Neural cell (in vitro differentiated cells): ENCODE measurements at regions not wholly inside any gene's neighbourhood (a gene's known extent, or its start where the extent isn't known, plus 50 kb on each side); places are given as distances from the start of the nearest gene placed in this dataset.

Experiments used
- CTCF ChIP-seq: fragments of 450-650 bp; IDR thresholded peaks from 2 replicates; pipeline ENCODE4 v1.5.1; 2014; ENCODE audit warnings: antibody characterized with exemption, mild to moderate bottlenecking, moderate library complexity; ENCODE audit not compliant: poor library complexity, severe bottlenecking
- EP300 ChIP-seq: fragments of 450-650 bp; conservative IDR thresholded peaks from 2 replicates; pipeline ENCODE4 v1.6.1; 2014; ENCODE audit warnings: antibody characterized with exemption, mild to moderate bottlenecking, moderate library complexity; ENCODE audit not compliant: poor library complexity, severe bottlenecking
- EZH2 ChIP-seq: fragments of 200-600, 300-800 bp; shearing (Covaris generic), sonication (generic); IDR thresholded peaks from 2 replicates; pipeline ENCODE4 v1.6.1; 2014; ENCODE audit warnings: antibody characterized with exemption, low read length, borderline replicate concordance, mild to moderate bottlenecking; ENCODE audit not compliant: insufficient read depth, poor library complexity, severe bottlenecking
- MXI1 ChIP-seq: fragments of 450-650 bp; conservative IDR thresholded peaks from 2 replicates; pipeline ENCODE4 v1.6.1; 2014; ENCODE audit warnings: antibody characterized with exemption, mild to moderate bottlenecking; ENCODE audit not compliant: poor library complexity, severe bottlenecking
- POLR2AphosphoS5 ChIP-seq: IDR thresholded peaks from 2 replicates; pipeline ENCODE4 v1.6.1; 2012
- REST ChIP-seq: IDR thresholded peaks from 2 replicates; pipeline ENCODE4 v1.6.1; 2012; ENCODE audit warnings: borderline replicate concordance
- SMC3 ChIP-seq: fragments of 450-650 bp; conservative IDR thresholded peaks from 2 replicates; pipeline ENCODE4 v1.6.1; 2014; ENCODE audit warnings: antibody characterized with exemption, mild to moderate bottlenecking, moderate library complexity; ENCODE audit not compliant: poor library complexity
- TAF1 ChIP-seq: IDR thresholded peaks from 2 replicates; pipeline ENCODE4 v1.6.1; 2012; ENCODE audit warnings: low read depth

GRCh38 chr11:112368381-112368780, 107.7 kb upstream of the PLET1 start:
- TF ChIP-seq EP300 (no peak), CTCF (no peak), EZH2 (no peak), REST (no peak), POLR2AphosphoS5 (no peak), TAF1 (no peak), SMC3 (no peak), MXI1 (no peak)
